ENCODE measurements at regions not wholly inside any gene's neighbourhood (a gene's known extent, or its start where the extent isn't known, plus 50 kb on each side); places are given as distances from the start of the nearest gene placed in this dataset.

- no peak for DNase-seq
Observed at GRCh38 chr2:118667348-118667747, 180.1 kb downstream of the EN1 start.

DNA sequence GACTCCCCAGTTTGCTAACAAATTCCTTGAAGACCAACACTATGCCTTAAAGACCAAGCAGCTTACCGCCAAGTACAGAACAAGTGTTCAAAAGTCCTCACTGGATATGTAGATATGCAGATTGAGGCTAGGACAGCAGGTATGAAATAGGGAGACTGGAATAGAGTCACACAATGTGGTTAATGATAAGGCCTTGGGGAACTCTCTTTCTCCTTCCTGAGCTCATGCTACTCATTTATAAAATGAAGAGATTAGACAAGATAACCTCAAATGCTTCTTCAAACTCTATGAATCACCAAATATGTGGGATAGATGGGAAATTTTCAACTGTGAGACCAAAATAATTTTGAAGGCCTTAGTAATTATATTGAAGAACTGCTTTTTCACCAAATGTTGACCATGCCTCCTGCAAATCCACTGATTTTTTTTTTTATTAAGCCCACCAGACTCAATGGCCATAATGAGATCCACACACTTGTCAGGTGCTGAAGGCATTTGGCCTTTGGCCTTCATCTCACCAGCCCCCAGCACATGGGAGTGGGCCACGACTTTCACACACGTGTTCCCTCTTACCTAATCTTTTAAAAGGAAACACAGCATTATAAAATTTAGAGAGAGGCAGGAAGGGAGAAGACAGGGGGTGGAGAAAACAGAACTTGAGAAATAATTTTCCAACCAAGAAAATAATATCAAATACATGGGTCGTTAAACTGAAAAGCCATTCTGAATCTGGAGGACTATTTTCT lies 181.5 kb downstream of the EN1 start:
- no peak for DNase-seq

DNA sequence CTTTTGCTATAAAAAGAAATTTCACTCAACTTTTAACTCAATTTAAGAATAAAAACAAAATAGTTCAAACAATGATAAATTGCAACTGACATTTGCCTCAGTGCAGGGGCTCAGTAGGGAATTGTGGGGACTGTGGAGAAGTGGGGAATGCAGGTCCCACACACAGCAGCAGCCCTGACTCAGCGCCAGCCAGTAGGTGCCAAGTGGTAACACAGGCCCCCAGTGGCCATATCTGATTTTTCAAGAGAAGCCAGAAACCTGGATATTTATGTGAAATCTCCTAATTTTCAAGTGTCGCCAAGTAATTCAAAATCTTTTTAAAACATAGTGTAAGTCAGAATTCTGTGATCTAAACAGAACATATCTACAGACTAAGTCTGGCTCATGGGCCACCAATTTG lies 186.3 kb downstream of the EN1 start:
- DNase-seq, result no peak

- no peak for DNase-seq
Observed at GRCh38 chr2:118658596-118659198, 188.8 kb downstream of the EN1 start.

DNA sequence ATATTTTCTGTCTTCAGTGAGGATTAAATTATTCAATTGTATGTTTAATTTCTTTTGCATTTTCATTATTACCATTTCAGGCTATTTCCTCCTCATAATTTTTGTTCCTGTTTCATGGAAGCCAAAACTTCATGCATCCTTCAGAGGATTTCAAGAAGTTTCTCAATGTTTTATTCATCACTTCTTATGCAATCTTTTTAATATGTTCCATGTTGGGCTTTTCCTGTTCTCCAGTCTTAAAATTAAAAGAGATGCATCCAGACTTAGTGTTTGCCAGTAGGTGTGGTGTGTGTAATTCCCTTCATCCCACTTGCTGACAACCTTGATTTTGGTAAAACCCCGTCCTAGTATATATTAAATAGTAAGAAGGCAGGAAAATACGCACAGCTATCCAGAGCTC lies 190.0 kb downstream of the EN1 start:
- no peak for DNase-seq

DNA sequence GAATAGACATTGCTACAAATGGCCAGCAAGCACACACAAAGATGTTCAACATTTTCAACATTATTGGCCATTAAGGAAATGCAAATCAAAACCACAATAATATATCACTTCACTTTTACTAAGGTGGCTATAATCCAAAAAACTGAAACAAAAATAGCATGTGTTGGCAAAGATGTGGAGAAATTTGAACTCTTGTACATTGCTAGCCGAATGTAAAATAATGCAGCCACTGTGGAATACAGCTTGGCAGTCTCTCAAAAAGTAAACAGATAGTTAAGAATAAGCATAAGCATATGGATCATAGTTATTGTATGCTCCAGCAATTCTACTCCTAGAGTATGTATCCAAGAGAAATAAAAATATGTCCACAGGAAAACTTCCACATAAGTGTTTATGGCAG lies 192.5 kb downstream of the EN1 start:
- DNase-seq, result no peak

GRCh38 chr2:118650327-118650726 lies 197.1 kb downstream of the EN1 start:
- DNase-seq, result no peak

GRCh38 chr2:118645876-118646275 lies 201.6 kb downstream of the EN1 start:
- no peak for DNase-seq

- no peak for DNase-seq
Observed at GRCh38 chr2:118644190-118644589, 203.3 kb downstream of the EN1 start.

GRCh38 chr2:118643294-118643693 lies 204.2 kb downstream of the EN1 start:
- no peak for DNase-seq

DNA sequence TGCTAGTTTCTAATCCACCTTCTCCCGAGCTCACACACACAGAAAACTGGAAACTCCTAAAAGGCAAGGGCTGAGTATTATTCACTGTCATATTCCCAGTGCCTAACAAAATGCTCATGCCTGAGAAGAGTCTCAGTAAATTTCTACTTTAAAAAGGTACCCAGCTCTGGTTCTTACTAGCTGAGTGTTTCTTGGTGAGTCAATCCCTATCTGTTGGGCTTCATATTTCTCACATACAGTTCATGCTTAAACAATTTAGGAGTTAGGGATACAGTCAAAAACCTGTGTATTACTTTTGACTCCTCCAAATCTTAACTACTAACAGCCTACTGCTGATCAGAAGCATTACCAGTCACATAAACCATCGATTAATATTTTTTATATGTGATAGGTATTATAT lies 204.9 kb downstream of the EN1 start:
- no peak for DNase-seq

DNA sequence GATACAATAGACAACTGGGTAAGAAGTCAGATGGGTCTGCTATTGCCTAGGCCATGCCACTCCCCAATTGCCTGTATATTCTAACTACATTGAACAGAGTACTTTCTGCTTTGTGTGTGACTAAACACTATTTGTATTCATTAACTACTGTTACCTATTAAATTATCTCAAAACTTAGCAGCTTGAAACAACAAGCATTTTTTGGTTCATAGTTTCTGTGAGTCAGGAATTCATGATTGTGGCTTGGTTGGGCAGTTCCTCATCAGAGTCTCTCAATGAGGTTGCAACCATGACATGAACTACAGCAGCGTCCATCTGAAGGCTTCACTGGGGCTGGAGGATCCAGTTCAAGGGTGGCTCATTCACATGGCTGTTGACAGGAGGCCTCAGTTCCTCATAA lies 205.7 kb downstream of the EN1 start:
- DNase-seq, result no peak

DNA sequence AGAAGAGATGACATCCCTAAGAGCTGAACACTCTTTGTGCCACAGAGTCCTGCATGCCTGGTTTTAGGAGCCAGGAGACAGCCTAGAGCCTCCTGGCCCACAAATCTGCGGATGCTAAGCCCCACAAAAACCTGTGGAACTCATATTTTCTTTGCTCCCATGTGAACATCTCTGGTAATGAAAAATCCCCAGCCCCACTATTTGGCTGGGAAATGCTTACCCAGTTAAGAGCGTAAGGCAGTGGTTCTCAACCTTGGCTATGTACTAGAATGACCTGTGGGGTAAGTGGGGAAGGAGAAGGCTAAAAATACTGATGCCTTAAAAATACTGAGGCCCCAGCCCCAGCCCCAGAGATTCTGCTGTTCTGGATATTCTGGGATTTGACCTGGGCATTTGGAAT lies 208.1 kb downstream of the EN1 start:
- DNase-seq, result no peak

DNA sequence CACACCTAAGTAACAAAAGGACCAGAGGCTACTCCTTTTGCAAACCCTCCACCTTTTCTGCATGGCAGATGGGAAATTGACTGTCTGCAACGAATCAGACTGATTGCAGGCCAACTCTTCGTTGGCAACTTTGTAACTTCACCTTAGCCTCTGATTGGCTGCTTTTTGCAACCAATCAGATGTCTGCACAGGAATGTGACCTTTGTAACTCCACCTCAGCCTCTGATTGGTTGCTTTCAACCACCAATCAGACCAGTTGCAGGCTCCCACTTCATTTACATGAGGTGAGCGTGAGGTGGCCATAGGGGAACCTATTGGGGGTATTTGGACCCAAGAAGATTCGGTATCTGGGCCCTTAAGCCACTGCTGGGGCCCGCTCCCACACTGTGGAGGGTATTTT lies 209.0 kb downstream of the EN1 start:
- no peak for DNase-seq

- no peak for DNase-seq
Observed at GRCh38 chr2:118635891-118636290, 211.6 kb downstream of the EN1 start.

- no peak for DNase-seq
Observed at GRCh38 chr2:118634876-118635275, 212.6 kb downstream of the EN1 start.

DNA sequence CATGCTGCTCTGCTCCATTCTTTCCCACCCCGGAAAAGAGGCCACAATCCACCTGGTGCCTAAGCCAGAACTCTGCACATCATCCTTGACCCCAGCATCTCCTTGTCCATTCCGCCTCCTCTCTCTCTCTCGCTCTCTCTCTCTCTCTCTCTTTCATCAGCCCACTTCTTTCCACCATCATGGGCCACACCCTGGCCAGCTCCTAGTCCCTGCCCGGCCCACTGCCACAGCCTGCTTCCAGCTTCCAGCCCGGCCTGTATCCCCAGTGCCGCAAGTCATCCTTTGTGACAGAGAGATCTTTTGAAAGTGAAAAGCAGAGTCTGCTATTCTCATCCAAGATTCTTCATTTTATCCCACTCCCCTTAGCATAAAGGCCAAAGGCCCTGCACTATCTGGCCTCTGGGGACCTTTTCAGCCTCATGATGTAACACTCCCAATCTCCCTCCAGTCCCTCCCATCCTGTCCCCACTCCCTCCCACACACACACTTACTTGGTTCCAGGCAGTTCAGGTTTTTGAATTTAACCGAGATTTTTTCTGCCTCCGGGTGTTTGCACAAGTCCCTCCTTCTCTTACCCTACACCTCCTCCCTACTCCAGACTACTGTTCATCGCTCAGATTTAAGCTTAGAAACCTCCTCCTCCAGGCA lies 214.0 kb downstream of the EN1 start:
- no peak for DNase-seq

DNA sequence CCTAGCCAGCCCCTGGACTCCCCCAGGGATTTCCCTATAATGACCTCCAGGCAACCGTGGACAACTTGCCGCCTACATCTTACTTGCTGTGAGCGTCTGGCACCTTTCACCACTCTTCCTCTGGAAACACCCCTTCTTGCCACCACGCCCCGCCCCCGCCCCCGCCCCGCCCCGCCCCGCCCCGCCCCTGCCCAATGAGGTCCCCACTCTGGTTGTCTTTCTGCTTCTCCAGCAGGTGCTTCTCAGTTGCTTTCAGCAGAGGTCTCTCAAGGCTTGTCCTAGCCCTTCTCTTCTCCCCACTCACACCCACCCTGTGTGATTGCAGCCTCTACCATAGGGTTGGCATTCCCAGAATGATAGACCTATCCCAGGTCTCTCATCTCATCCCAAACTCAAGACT lies 214.5 kb downstream of the EN1 start:
- DNase-seq, result no peak

GRCh38 chr2:118627156-118627555 lies 220.3 kb downstream of the EN1 start:
- DNase-seq, result no peak

- no peak for DNase-seq
Observed at GRCh38 chr2:118622913-118623312, 224.5 kb downstream of the EN1 start.

- no peak for DNase-seq
Observed at GRCh38 chr2:118622108-118622507, 225.3 kb downstream of the EN1 start.

- no peak for DNase-seq
Observed at GRCh38 chr2:118618279-118618678, 229.2 kb downstream of the EN1 start.

DNA sequence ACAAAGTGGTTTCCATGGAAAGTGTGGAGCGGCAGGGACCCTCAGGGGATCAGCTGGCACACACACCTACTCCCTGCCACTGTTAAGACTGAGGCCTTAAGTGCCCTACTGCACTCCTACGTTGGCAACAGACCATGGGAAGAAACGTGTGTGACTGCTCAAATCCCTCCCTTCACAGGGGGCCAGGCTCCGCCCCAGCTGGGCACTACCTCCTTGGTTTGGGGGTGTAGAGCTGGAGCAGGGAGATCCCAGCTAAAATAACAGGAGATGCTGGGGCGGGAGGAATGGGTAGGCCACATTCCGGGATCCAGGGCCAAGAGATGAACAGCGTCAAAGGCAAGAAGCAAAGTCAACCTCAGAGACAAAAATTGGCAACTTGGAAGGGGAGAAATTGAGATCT lies 231.0 kb downstream of the EN1 start:
- DNase-seq, result no peak
